ENCODE measurements at regions not wholly inside any gene's neighbourhood (a gene's known extent, or its start where the extent isn't known, plus 50 kb on each side); places are given as distances from the start of the nearest gene placed in this dataset.
A peak's percentile ranks its signal among the peaks of the same experiment; 100 is the strongest.
"Not testable (repeated sequence)": the region's sequence is repeated elsewhere in the genome, so short reads cannot be mapped to it uniquely, and the experiment has no call there.

- no peak for DNase-seq (ENCODE audit: extremely low read depth, low read depth)
- H3K4me3 ChIP-seq (replicated peaks; ENCODE audit: low read depth, low read length) = no peak overlapping the region
- TF ChIP-seq, protein P1, sequence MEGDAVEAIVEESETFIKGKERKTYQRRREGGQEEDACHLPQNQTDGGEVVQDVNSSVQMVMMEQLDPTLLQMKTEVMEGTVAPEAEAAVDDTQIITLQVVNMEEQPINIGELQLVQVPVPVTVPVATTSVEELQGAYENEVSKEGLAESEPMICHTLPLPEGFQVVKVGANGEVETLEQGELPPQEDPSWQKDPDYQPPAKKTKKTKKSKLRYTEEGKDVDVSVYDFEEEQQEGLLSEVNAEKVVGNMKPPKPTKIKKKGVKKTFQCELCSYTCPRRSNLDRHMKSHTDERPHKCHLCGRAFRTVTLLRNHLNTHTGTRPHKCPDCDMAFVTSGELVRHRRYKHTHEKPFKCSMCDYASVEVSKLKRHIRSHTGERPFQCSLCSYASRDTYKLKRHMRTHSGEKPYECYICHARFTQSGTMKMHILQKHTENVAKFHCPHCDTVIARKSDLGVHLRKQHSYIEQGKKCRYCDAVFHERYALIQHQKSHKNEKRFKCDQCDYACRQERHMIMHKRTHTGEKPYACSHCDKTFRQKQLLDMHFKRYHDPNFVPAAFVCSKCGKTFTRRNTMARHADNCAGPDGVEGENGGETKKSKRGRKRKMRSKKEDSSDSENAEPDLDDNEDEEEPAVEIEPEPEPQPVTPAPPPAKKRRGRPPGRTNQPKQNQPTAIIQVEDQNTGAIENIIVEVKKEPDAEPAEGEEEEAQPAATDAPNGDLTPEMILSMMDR (IDR thresholded peaks at IDR 0.05; ENCODE audit: low read depth, low read length, missing control alignments) = no peak
Observed at GRCh38 chr13:30063892-30064291, 213.5 kb upstream of the UBL3 start.

- H3K4me3 ChIP-seq (replicated peaks; ENCODE audit: low read depth, low read length) = no peak overlapping the region
- DNase-seq (ENCODE audit: extremely low read depth, low read depth) = peak; percentile 3
- TF ChIP-seq, protein P1 (IDR thresholded peaks at IDR 0.05; ENCODE audit: low read depth, low read length, missing control alignments) = no peak
Observed at GRCh38 chr13:30061217-30061616, 210.8 kb upstream of the UBL3 start.

- no peak for DNase-seq (ENCODE audit: extremely low read depth, low read depth)
- no peak overlapping the region for H3K4me3 ChIP-seq (replicated peaks; ENCODE audit: low read depth, low read length)
- TF ChIP-seq, protein P1 (IDR thresholded peaks at IDR 0.05; ENCODE audit: low read depth, low read length, missing control alignments) = no peak
Observed at GRCh38 chr13:30058429-30058828, 208.0 kb upstream of the UBL3 start.

DNA sequence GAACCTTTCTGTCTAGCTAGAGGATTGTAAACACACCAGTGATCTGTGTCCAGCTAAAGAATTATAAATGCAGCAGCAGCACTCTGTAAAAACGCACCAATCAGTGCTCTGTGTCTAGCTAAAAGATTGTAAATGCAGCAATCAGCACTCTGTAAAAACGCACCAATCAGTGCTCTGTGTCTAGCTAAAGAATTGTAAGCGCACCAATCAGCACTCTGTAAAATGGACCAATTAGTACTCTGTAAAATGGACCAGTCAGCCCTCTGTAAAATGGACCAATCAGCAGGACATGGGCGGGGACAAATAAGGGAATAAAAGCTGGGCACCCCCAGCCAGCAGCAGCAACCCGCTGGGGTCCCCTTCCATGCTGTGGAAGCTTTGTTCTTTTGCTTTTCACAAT lies 204.1 kb upstream of the UBL3 start:
- DNase-seq (ENCODE audit: extremely low read depth, low read depth) = not testable (repeated sequence)

GRCh38 chr13:30053939-30054338 lies 203.5 kb upstream of the UBL3 start:
- no peak for DNase-seq (ENCODE audit: extremely low read depth, low read depth)
- no peak overlapping the region for H3K4me3 ChIP-seq (replicated peaks; ENCODE audit: low read depth, low read length)
- TF ChIP-seq, protein P1 (IDR thresholded peaks at IDR 0.05; ENCODE audit: low read depth, low read length, missing control alignments) = no peak

More for the DNA sequence above, 204.1 kb upstream of the UBL3 start:
- H3K4me3 ChIP-seq (replicated peaks; ENCODE audit: low read depth, low read length) = not testable (repeated sequence)

- H3K4me3 ChIP-seq (replicated peaks; ENCODE audit: low read depth, low read length) = no peak overlapping the region
- TF ChIP-seq, protein P1 (IDR thresholded peaks at IDR 0.05; ENCODE audit: low read depth, low read length, missing control alignments) = no peak
Observed at GRCh38 chr13:30052120-30052519, 201.7 kb upstream of the UBL3 start.

DNA sequence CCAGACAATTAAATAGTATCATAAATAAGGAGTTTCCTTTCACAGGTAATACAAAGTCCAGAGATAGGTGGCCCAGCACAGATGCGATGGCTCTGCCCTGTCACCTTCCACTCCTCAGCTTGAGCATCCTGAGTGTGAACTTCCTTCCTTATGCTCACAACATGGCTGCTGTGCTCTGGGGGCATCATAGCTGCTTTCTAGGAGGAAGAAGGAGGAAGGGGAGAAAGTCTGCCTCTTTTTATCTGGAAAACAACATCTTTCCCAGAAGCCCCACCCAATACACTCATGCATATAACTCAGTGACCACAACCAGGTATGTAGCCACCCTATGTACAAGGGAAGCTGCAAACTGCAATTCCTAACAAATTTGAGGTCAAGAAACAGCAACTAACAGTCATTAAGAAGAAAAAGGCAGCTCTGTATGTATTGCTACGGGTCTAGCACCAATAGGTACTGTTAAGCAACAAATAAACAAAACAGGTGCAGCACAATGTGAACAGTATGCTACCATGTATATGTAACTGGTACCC lies 201.2 kb upstream of the UBL3 start:
- DNase-seq (ENCODE audit: extremely low read depth, low read depth) = no peak
- TF ChIP-seq, protein P1 (IDR thresholded peaks at IDR 0.05; ENCODE audit: low read depth, low read length, missing control alignments) = no peak
- H3K4me3 ChIP-seq (replicated peaks; ENCODE audit: low read depth, low read length) = no peak overlapping the region

More at GRCh38 chr13:30052120-30052519, 201.7 kb upstream of the UBL3 start:
- no peak for DNase-seq (ENCODE audit: extremely low read depth, low read depth)

Data from HFF-Myc (cell line).